H1 (cell line): ENCODE measurements at regions not wholly inside any gene's neighbourhood (a gene's known extent, or its start where the extent isn't known, plus 50 kb on each side); places are given as distances from the start of the nearest gene placed in this dataset.

ENCODE experiments used
- CEBPB ChIP-seq: IDR thresholded peaks from 2 replicates; pipeline ENCODE4 v1.6.1; 2012; ENCODE audit warnings: low read depth, low read length
- CHD2 ChIP-seq: IDR thresholded peaks from 2 replicates; pipeline ENCODE4 v1.6.1; 2012; ENCODE audit warnings: low read length, improper control_type of control experiment
- CTBP2 ChIP-seq: IDR thresholded peaks from 2 replicates; pipeline ENCODE4 v1.7.0; 2011; ENCODE audit warnings: borderline replicate concordance, mild to moderate bottlenecking, moderate library complexity, mixed read lengths, low read length; ENCODE audit not compliant: insufficient read depth, insufficient read length
- EP300 ChIP-seq, 2 experiments: IDR thresholded peaks; 1 replicate in 1 of 2; 2 replicates in 1 of 2; pipeline ENCODE4 v1.6.1; 2011 to 2012; ENCODE audit warnings: low read depth in 2 of 2, low read length in 2 of 2, mild to moderate bottlenecking in 2 of 2, borderline replicate concordance in 1 of 2, inconsistent platforms in 1 of 2, moderate library complexity in 1 of 2
- EZH2 ChIP-seq: fragments of 200-600 bp; sonication (generic); IDR thresholded peaks from 2 replicates; pipeline ENCODE4 v1.7.1; 2012; ENCODE audit warnings: low read depth, mild to moderate bottlenecking, moderate library complexity, low read length, inconsistent platforms; ENCODE audit not compliant: severe bottlenecking
- FOSL1 ChIP-seq: IDR thresholded peaks from 2 replicates; pipeline ENCODE4 v1.6.1; 2011; ENCODE audit warnings: mild to moderate bottlenecking, low read depth, low read length, moderate library complexity; ENCODE audit not compliant: insufficient read depth
- KDM4A ChIP-seq: IDR thresholded peaks from one replicate; pipeline ENCODE4 v1.7.1; 2012; ENCODE audit warnings: low read depth, mild to moderate bottlenecking, moderate library complexity, low read length, inconsistent platforms; ENCODE audit not compliant: severe bottlenecking
- POLR2A ChIP-seq, 2 experiments: IDR thresholded peaks; 1 replicate in 1 of 2; 2 replicates in 1 of 2; pipeline ENCODE4 v1.6.1; 2011; ENCODE audit warnings: low read depth in 2 of 2, low read length in 2 of 2, mild to moderate bottlenecking in 2 of 2; ENCODE audit errors: control extremely low read depth in 1 of 2
- SP2 ChIP-seq: IDR thresholded peaks from 2 replicates; pipeline ENCODE4 v1.6.1; 2012; ENCODE audit warnings: mild to moderate bottlenecking, low read length, inconsistent platforms
- SRF ChIP-seq: IDR thresholded peaks from 2 replicates; pipeline ENCODE4 v1.6.1; 2011; ENCODE audit warnings: mild to moderate bottlenecking, low read depth, low read length, moderate library complexity
- TCF12 ChIP-seq: IDR thresholded peaks from 2 replicates; pipeline ENCODE4 v1.6.1; 2011; ENCODE audit warnings: low read depth, mild to moderate bottlenecking, low read length
- ZNF274 ChIP-seq: IDR thresholded peaks from 2 replicates; pipeline ENCODE4 v1.7.0; 2012; ENCODE audit warnings: low read length, borderline replicate concordance; ENCODE audit errors: extremely low read depth
- TF ChIP-seq, protein P1 (sequence below): fragments of 300-600 bp; sonication (generic); IDR thresholded peaks from 2 replicates; pipeline ENCODE4 v1.7.1; 2012; ENCODE audit warnings: low read length, moderate library complexity, mild to moderate bottlenecking, inconsistent platforms; ENCODE audit not compliant: insufficient replicate concordance

- TF ChIP-seq, protein P1, sequence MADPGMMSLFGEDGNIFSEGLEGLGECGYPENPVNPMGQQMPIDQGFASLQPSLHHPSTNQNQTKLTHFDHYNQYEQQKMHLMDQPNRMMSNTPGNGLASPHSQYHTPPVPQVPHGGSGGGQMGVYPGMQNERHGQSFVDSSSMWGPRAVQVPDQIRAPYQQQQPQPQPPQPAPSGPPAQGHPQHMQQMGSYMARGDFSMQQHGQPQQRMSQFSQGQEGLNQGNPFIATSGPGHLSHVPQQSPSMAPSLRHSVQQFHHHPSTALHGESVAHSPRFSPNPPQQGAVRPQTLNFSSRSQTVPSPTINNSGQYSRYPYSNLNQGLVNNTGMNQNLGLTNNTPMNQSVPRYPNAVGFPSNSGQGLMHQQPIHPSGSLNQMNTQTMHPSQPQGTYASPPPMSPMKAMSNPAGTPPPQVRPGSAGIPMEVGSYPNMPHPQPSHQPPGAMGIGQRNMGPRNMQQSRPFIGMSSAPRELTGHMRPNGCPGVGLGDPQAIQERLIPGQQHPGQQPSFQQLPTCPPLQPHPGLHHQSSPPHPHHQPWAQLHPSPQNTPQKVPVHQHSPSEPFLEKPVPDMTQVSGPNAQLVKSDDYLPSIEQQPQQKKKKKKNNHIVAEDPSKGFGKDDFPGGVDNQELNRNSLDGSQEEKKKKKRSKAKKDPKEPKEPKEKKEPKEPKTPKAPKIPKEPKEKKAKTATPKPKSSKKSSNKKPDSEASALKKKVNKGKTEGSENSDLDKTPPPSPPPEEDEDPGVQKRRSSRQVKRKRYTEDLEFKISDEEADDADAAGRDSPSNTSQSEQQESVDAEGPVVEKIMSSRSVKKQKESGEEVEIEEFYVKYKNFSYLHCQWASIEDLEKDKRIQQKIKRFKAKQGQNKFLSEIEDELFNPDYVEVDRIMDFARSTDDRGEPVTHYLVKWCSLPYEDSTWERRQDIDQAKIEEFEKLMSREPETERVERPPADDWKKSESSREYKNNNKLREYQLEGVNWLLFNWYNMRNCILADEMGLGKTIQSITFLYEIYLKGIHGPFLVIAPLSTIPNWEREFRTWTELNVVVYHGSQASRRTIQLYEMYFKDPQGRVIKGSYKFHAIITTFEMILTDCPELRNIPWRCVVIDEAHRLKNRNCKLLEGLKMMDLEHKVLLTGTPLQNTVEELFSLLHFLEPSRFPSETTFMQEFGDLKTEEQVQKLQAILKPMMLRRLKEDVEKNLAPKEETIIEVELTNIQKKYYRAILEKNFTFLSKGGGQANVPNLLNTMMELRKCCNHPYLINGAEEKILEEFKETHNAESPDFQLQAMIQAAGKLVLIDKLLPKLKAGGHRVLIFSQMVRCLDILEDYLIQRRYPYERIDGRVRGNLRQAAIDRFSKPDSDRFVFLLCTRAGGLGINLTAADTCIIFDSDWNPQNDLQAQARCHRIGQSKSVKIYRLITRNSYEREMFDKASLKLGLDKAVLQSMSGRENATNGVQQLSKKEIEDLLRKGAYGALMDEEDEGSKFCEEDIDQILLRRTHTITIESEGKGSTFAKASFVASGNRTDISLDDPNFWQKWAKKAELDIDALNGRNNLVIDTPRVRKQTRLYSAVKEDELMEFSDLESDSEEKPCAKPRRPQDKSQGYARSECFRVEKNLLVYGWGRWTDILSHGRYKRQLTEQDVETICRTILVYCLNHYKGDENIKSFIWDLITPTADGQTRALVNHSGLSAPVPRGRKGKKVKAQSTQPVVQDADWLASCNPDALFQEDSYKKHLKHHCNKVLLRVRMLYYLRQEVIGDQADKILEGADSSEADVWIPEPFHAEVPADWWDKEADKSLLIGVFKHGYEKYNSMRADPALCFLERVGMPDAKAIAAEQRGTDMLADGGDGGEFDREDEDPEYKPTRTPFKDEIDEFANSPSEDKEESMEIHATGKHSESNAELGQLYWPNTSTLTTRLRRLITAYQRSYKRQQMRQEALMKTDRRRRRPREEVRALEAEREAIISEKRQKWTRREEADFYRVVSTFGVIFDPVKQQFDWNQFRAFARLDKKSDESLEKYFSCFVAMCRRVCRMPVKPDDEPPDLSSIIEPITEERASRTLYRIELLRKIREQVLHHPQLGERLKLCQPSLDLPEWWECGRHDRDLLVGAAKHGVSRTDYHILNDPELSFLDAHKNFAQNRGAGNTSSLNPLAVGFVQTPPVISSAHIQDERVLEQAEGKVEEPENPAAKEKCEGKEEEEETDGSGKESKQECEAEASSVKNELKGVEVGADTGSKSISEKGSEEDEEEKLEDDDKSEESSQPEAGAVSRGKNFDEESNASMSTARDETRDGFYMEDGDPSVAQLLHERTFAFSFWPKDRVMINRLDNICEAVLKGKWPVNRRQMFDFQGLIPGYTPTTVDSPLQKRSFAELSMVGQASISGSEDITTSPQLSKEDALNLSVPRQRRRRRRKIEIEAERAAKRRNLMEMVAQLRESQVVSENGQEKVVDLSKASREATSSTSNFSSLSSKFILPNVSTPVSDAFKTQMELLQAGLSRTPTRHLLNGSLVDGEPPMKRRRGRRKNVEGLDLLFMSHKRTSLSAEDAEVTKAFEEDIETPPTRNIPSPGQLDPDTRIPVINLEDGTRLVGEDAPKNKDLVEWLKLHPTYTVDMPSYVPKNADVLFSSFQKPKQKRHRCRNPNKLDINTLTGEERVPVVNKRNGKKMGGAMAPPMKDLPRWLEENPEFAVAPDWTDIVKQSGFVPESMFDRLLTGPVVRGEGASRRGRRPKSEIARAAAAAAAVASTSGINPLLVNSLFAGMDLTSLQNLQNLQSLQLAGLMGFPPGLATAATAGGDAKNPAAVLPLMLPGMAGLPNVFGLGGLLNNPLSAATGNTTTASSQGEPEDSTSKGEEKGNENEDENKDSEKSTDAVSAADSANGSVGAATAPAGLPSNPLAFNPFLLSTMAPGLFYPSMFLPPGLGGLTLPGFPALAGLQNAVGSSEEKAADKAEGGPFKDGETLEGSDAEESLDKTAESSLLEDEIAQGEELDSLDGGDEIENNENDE: no peak
- TF ChIP-seq EP300 (IDR thresholded peaks at IDR 0.05; ENCODE audit: borderline replicate concordance in 1 of 2, low read depth in 2 of 2, low read length in 2 of 2) (no peak), SRF (no peak), CHD2 (no peak), ZNF274 (no peak), CEBPB (no peak), FOSL1 (no peak), KDM4A (no peak), TCF12 (no peak), POLR2A (IDR thresholded peaks at IDR 0.05; ENCODE audit: control extremely low read depth in 1 of 2, low read depth in 2 of 2, low read length in 2 of 2) (no peak), SP2 (no peak), CTBP2 (no peak), EZH2 (no peak)
Observed at GRCh38 chr4:161203865-161204264, 959.9 kb downstream of the FSTL5 start (continued).
